GM19468 (cell line): ENCODE measurements at regions not wholly inside any gene's neighbourhood (a gene's known extent, or its start where the extent isn't known, plus 50 kb on each side); places are given as distances from the start of the nearest gene placed in this dataset.

ENCODE experiments used
- ATAC-seq: cut with Tn5 transposase; IDR thresholded peaks from one replicate; pipeline ENCODE4 v1.9.1; 2021; ENCODE audit warnings: mild to moderate bottlenecking, moderate library complexity, moderate number of reproducible peaks; ENCODE audit not compliant: unreplicated experiment; ENCODE audit errors: extremely low read depth

- no peak for ATAC-seq
These were observed 335.2 kb upstream of the MCTP2 start for GRCh38 chr15:93895976-93896770.

- ATAC-seq = no peak
These were observed 336.8 kb upstream of the MCTP2 start for GRCh38 chr15:93894438-93895036.

- no peak for ATAC-seq
These were observed 344.2 kb upstream of the MCTP2 start for GRCh38 chr15:93887151-93887550.

GRCh38 chr15:93882779-93883178 is 348.6 kb upstream of the MCTP2 start:
- ATAC-seq = no peak

GRCh38 chr15:93882141-93882540 is 349.2 kb upstream of the MCTP2 start:
- no peak for ATAC-seq

GRCh38 chr15:93881310-93881709 is 350.1 kb upstream of the MCTP2 start:
- ATAC-seq = no peak

GRCh38 chr15:93880358-93880757 is 351.0 kb upstream of the MCTP2 start:
- no peak for ATAC-seq

GRCh38 chr15:93870583-93870982 is 360.8 kb upstream of the MCTP2 start:
- no peak for ATAC-seq

GRCh38 chr15:93866948-93867347 is 364.4 kb upstream of the MCTP2 start:
- ATAC-seq = no peak

GRCh38 chr15:93866476-93866875 is 364.9 kb upstream of the MCTP2 start:
- no peak for ATAC-seq

- no peak for ATAC-seq
These were observed 365.8 kb upstream of the MCTP2 start for GRCh38 chr15:93865586-93865985.

GRCh38 chr15:93862791-93863190 is 368.6 kb upstream of the MCTP2 start:
- no peak for ATAC-seq

GRCh38 chr15:93861956-93862741 is 369.2 kb upstream of the MCTP2 start:
- no peak for ATAC-seq

GRCh38 chr15:93861413-93861812 is 369.9 kb upstream of the MCTP2 start:
- no peak for ATAC-seq

GRCh38 chr15:93860701-93861100 is 370.7 kb upstream of the MCTP2 start:
- ATAC-seq = no peak

- no peak for ATAC-seq
These were observed 372.2 kb upstream of the MCTP2 start for GRCh38 chr15:93859176-93859575.

- ATAC-seq = no peak
These were observed 376.1 kb upstream of the MCTP2 start for GRCh38 chr15:93855181-93855826.

- ATAC-seq = no peak
These were observed 377.3 kb upstream of the MCTP2 start for GRCh38 chr15:93854088-93854487.

- ATAC-seq = no peak
These were observed 378.6 kb upstream of the MCTP2 start for GRCh38 chr15:93852761-93853160.

- no peak for ATAC-seq
These were observed 382.9 kb upstream of the MCTP2 start for GRCh38 chr15:93848490-93848889.

- ATAC-seq = no peak
These were observed 383.3 kb upstream of the MCTP2 start for GRCh38 chr15:93848076-93848475.
